ENCODE measurements at regions not wholly inside any gene's neighbourhood (a gene's known extent, or its start where the extent isn't known, plus 50 kb on each side); places are given as distances from the start of the nearest gene placed in this dataset.
"Not testable (repeated sequence)": the region's sequence is repeated elsewhere in the genome, so short reads cannot be mapped to it uniquely, and the experiment has no call there.

DNA sequence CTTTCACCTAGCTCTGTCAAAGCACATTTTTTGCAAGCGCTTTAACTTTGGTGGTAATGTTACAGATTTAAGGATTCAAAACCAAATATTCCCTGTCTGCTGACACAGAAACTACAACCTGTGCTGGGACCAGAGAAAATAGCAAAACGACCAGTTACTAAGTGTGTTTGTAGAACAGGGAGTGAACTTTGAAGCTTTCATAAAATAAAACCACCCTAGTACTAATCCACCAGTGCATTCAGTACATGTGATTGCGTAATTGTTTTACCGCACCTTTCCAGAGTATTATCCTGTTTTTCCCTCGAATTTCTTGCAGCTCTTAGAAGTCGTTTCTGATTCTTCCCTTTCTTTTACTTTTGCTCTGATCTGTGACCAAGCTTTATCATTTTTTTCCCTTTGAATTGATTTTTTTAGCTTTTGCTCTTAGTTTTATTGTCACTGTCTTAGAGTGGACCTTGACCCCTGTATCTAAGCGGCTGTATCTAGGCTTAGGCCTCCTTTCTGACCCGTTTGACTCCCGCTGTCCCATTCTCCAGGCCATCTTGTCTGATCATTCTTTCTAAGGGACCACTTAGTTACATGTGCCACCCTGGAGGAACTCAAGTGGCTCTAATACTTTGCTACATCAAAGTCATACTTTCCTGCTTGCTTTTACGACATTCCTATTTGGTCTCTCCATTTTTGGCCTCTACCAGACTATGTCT lies 429.4 kb downstream of the PCNX1 start:
- DNase-seq: no peak

DNA sequence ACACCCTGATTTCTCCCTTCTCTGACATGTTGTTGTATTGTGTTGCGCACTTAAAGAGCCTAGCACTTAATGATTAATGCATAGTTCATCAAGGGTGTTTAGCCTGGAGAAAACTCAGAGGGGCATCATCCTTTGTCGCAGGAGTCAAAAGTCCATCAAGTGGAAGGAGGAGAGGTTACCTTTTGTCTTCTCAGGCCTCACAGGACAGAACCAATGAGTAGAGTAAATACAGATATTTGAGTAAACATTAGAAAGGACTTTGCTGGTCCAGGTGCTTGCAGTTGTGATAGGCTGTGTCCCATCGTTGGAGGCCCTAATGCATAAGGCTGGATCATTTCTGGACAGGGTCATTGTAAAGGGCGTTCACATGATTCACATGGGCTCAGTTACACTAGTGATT lies 430.9 kb downstream of the PCNX1 start:
- DNase-seq: no peak

DNA sequence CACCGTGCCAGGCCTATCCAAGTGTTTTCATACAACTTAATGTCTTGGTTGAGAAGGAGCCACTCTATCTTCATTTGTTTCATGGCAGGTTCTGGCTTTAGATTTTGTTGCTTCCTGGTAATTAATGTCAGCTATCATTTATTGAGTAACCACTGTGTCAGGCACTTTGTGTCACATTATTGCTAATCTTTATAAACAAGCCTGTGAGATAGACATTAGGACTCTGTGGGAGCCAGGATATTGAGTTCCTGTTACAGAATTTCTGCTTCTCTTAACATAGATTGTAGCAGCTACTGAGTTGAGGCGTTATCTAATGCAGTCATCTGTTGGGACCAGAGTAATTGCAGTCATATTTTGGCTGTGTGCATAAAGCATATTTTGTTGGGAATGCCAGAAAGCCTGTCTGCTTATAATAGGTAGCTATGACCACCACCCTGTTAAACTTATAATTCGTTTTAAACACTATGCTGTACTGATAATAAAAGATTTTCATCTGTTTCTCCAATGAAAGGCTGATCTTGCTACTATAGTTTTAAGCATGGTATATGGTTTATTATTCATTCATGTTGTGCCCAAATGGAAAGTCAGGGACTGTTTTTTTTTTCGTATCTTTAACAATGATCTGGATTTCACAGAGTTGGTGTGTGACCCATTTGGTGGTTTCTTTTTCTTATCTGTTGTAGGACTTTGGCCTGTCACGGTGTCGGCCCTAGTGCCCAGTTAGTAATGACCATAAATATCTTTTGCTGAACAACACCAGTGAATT lies 432.6 kb downstream of the PCNX1 start:
- no peak for DNase-seq

DNA sequence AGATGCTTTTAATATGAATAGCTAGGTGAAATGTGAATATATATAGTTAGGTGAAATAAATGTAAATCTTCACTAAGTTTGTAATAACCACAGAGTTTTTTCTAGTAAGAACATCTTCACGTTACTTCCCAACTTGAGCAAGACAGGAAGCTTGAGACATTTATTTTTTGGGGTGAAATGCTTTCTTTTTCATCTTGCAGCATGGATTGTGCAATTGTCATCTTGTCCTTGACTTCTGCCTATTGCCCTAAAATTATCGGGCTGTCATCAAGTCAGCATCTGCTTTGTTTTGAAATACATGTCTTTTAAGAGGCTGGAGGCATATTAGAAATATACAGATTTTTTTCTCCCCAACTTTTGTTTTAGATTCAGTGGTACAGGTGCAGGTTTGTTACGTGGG lies 433.9 kb downstream of the PCNX1 start:
- DNase-seq: no peak

DNA sequence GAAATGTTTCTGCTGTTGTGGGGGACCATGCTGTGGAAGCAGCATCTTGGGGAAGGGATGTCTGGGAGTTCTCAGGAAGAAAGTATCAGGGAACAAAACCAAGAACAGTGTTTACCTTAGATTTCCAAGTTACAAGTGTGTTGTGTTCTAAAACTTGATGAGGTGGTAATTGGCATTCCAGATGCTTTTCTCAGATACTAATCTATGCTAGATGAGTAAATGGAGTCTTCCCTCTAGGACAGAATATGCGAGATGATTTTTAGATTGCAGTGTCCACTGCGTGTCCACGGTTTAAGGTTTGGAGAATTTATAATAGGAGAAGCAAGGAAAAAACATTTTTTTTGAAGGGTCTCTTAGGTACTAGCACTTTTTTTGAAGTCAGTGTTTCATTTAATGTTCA lies 436.5 kb downstream of the PCNX1 start:
- no peak for DNase-seq

DNA sequence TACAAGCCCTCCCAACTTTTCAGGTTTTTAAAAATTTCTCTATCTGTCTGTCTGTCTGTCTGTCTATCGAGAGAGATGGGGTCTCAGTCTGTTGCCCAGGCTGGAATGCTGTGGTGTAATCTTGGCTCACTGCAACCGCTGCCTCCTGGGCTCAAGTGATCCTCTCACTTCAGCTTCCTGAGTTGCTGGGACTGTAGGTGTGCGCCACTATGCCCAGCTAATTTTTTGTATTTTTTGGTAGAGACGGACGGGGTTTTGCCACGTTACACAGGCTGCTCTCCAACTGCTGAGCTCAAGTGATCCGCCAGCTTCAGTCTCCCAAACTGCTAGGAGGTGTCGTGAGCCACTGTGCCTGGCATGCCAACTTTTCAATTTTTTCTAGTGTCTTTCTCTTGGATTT lies 437.2 kb downstream of the PCNX1 start:
- DNase-seq: no peak

DNA sequence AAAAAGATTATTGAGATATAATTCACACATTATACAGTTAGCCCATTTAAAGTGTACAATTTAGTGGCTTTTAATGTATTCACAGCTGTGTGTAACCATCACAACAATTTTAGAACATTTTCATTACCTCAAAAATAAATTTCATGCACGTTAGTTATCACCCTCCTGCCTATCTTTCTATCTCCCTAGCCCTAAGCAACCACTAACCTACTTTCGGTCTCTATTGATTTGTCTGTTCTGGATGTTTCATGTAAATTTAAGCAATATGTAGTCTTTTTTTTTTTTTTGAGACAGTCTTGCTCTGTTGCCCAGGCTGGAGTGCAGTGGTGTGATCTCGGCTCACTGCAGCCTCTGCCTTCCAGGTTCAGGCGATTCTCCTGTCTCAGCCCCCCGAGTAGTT lies 439.4 kb downstream of the PCNX1 start:
- DNase-seq: no peak

DNA sequence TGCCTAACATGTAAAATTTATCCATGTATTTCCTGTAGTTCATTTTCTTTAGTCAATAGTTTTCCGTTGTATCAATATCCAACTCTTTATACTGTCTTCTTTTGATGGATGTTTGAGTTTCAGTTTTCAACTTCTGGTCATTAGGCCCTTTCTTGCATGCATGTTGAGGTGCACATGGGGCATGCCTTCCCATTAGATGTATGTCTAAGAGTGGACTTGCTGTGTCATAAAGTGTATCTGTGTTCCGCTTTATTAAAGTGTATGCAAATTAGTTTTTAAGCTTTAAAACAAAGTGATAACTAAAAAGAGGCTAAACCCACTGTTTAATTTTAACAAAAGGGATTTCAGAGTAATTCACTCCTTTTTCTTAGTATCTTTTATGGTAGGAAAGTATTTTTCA lies 441.1 kb downstream of the PCNX1 start:
- DNase-seq: no peak

DNA sequence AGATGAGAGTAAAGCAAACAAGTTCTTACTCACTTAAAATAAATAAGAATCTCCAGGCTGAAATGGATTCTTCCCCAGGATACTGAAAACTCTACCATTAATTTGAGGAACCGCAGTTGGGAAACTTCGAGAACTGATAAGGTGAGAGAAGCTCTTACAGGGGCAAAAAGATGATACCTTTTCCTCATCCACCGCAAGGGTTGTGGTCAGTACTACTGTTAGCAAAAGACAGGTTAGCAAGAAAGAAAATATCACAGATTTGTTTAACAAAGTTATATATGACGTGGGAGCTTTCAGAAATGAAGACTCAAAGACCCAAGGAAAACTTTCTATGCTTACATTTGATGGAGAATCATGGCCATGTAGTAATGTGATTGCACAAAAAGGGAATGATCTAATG lies 441.6 kb downstream of the PCNX1 start:
- no peak for DNase-seq

DNA sequence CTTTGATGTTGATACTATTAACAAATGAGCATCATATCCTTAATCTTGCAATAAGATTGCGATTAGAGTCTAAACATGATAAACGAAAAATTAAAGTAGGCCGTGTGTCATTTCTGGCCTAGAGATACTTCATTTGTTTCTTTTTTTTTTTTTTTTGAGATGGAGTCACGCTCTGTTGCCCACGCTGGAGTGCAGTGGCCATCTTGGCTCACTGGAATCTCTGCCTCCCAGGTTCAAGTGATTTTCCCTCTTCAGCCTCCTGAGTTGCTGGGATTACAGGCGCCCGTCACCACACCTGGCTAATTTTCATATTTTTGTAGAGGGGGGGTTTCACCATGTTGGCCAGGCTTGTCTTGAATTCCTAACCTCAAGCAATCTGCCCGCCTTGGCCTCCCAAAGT lies 446.9 kb downstream of the PCNX1 start:
- no peak for DNase-seq

DNA sequence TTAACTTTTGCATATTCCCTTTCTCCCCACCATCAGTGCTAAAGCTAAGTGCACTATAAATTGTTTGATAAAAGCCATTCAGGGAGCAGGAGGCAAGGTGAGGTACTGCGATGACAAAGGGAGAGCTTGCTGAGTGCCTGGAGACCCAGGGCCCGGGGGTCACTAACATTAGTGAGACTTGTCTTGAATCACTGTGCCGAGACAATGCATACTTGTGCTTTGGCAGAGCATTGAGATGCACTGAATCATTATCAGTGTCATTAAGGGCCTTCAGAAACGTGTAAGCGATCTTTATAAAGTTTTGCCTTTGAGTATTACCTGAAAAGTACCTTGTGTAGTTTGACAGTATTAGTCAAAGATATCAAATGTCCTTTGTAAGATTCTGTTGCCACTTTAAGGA lies 447.5 kb downstream of the PCNX1 start:
- DNase-seq: no peak

DNA sequence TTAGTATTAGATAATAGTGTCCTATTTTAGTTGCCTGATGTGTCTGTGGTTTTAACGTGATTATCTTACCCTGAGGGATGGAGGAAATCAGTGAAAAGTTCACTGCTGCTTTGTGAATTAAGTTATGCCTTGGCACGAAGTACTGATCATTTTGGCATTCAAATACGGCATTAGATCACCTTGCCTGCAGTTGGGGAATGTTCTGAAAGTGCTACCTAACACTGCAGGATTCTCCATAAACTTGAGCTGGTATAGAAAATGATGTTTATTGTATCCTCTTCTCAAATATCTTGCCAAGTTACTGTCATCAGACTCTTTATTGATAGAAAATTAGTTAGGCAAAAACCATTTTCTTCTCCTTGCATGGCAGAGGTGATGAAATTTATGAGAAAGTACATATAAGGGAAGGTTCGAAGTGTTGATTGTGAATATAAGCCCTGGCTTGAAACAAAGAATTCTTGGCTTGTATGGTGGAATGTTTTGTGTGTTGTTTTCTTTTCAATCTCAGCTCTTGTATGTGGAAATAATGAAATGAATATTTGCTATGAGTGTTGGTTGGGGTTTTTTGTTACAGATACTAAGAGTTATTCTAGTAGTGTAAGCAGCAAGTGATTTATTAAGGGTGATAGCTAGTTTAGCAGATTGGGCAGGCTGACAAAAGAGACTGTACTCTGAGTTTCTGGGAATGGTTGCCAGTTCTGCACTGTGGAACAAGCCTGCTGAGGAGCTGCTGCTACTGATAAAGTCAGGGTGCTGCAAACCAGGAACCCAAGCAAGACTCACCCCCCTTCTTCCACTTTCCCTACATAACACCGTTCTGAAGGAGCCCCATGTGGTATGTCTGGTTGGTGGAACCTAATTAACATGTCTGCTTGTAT lies 448.3 kb downstream of the PCNX1 start:
- peak; percentile 51 for DNase-seq

DNA sequence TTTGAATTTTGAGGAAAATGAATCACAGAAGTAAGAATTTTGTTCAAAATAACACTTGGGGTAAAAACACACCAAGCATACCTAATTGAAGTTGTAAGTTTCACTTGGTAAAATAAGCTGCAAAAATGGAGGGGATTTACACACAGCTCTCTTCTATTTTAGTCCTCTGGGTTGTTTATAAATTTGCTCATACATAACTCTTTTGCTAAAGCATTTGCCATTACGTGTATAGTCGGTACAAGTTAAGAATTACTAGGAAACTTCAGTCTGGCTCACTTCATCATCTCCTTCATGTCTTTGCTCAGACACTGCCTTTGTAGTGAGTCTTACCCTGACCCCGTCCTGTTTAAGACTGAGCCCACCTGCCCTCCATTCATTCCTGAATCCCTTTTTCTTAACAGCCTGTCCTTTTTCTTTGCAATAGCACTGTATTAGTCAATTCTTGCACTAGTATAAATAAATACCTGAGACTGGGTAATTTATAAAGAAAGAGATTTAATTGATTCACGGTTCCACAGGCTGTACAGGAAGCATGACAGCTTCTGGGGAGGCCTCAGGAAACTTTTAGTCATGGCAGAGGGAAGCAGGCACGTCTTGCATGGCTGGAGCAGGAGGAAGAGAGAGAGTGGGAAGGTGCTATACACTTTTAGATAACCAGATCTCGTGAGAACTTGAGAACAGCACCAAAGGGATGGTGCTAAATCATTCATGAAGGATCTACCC lies 451.1 kb downstream of the PCNX1 start:
- DNase-seq: no peak

DNA sequence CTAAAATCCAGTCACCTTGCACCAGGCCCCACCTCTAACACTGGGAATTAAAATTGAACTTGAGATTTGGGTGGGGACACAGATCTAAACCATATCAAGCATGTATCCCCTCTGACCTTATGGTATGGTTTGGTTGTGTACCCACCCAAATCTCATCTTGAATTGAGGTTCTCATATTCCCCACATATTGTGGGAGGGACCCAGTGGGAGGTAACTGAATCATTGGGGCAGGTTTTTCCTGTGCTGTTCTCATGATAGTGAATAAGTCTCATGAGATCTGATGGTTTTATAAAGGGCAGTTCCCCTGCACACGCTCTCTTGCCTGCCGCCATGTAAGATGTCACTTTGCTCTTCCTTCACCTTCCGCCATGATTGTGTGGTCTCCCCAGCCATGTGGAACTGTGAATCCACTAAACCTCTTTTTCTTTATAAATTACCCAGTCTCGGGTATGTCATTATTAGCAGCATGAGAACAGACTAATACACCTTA lies 451.7 kb downstream of the PCNX1 start:
- not testable (repeated sequence) for DNase-seq

DNA sequence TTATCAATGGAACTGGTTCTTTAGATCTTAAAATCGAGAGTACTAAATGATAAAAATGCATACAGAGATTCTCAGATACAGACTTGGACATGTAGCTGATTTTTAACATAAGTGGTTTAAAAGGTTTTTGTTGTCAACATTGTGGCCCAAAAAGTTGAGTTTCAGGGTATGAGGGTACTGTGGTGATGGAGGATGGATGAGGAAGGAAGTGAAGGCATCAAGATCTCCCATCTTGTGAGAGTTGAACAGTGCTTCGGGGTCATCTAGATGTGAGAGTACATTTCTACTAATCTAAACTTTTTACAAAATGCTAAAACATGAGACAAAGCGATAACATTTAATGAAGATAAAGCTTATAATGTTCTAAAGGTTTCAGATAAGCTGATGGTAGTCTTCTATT lies 452.6 kb downstream of the PCNX1 start:
- DNase-seq: no peak

DNA sequence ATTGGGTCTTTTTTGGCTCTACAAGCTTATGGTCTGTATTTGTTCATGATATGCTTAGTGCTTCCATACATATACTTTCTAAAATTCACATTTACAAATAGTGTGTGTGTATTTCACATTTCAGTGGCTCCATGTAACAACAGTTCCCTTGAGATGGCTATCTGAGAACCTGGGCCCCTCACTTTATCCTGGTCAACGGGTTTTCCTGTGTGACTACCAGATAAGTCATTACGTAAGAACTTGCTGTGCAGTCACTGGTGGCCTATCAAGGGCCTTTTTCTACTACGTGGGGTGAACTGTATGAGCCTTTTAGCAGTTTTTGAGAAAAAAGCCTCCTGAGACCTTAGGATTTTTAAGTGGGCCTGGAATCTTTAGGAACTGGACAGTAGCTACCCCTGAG lies 454.1 kb downstream of the PCNX1 start:
- DNase-seq: peak; percentile 44

DNA sequence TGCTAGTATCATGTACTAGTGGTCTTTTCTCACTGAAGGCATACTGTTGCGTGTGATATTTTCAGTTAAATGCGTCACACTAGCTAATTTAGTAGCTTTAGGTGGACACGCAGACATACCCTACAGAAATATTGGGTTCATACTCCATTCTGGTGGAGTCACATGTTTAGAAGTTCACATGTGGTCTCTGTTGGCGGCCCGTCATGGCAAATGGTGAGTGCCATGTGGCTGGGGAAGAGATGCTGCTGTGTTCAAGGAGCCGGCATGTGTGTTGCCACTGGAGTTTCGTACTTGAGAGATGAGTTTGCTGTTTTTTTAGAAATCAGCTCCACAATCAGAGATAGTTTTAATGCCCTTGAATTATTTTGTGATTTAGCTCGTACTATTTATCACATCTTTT lies 454.6 kb downstream of the PCNX1 start:
- DNase-seq: no peak

DNA sequence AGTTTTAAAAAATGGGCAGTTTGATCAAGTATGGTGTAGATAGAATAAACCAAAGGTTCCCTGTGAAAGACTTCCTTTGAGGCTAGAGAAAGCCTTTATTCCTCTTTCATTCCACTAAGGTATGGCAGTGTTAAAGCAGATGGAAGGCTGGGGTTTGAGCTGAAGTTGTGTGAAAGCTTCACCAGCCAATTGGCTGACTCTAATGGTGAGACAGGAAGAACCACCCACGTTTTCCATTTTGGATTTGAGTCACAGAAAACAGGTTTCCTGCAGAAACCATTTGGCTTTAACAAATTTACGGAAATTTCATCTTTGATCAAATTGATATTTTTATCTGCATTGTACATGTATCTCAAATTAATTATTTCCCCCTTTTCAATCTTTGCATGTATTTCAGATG lies 455.0 kb downstream of the PCNX1 start:
- DNase-seq: no peak

DNA sequence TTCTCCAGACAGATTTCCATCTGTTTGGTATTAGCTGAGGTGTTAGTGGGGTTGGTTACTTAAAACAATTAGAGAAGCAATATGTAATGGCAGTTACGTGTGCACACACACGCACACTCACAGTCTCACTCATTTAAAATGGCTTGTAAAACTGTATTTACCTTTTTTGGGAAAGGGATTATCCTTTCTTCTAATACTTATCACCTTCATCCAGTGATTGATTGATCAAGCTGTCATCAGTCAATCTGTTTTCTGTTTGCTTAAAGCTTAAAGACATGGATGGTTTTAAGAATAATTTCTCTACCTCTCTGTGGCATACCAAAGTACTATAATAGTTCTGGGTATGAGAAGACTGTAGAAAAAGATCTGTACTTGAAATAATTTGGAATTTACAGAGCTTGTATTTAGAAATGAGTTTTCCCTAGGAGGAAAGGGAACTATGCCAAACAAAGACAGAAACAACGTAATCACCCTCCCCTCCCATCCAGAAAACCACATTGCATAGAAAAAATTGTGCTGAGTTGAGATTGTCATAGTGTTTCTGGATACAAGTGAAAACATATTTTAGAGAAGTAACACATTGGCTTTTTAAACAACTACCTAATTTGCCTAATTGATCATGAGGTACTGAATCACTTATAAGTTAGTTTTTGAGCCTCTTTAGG lies 455.8 kb downstream of the PCNX1 start:
- DNase-seq: peak; percentile 28

DNA sequence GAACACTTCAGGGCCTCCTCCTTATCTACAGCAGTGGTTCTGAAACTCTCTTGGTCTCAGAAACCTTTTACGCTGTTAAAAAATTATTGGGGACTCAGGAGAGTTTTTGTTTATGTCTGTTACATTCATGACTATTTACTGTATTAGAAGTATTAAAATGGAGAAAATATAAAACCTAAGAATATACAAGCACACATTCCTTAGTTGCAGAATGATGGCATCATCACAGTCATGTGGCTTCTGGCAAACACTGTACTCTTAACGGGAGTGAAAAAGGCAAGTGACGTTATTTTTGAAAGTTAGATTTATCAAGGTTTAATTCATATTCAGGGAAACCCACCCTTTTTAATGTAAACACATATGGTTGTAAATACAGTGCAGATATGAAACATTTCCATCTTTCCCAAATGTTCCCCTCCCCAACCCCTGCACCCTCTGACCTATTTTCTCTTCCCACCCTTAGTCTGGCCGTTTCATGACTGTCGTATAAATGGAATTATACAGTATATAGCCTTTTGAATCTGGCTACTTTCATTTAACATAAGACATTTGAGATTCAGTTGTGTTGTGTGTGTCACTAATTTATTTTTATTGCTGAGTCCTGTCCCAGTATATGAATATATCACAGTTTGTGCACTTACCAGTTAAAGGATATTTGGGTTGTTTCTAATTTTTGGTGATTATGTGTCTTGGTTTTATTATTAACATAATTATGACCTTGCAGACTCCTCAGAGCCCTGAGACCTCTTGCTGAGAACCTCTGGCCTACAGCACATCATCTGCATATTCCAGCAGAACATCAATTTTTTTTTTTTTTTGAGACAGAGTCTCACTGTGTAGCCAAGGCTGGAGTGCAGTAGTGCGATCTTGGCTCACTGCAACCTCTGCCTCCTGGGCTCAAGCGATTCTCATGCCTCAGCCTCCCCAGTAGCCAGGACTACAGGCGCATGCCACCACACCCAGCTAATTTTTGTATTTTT lies 457.0 kb downstream of the PCNX1 start:
- DNase-seq: no peak

DNA sequence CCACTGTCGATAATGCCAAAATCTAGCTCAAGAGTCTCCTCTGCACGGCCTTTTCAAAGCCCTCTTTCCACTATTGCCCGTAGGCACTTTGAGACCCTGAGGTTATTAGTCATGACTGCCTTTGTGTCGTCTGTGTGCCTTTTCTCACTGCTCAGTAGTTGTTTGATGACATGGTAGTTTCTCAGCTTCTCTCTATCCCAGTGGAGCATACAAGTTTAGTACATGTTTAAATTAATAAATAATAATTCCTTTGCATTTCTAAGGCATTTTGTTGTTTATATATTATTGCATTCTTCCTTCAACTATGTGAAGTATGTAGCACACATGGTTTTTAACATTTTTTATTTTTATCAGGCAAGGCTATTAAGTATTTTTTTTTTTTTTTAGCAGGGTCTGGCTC lies 458.1 kb downstream of the PCNX1 start:
- DNase-seq: no peak
